ENCODE measurements at regions not wholly inside any gene's neighbourhood (a gene's known extent, or its start where the extent isn't known, plus 50 kb on each side); places are given as distances from the start of the nearest gene placed in this dataset.
A peak's percentile ranks its signal among the peaks of the same experiment; 100 is the strongest.

DNA sequence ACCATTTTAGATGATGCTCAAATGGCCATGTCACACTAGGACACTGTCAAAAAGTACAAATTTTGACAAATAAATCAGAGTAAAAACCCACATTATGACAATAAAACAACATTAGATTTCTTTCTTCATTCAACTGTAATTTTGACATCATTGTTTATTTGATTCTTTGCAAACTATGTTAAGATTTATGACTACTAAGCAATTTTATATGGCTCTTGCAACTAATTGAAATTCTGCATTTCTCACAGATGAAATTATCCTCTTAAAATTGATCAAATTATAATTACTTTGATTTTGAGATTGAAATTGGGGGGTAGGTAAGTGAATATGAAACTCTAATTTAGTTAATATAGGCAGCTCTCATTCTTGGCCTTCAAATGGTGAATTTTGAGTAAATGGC lies 59.8 kb downstream of the ATOH1 start:
- Histone ChIP-seq H3K4me1 (no peaks in the 10 kb centered on the region), H3K27ac (no peak overlapping the region), H3K36me3 (no peaks in the 10 kb centered on the region), H3K9me3 (no peaks in the 10 kb centered on the region), H3K4me3 (no peak overlapping the region), H3K27me3 (no peaks in the 10 kb centered on the region)
- TF ChIP-seq, protein P1, sequence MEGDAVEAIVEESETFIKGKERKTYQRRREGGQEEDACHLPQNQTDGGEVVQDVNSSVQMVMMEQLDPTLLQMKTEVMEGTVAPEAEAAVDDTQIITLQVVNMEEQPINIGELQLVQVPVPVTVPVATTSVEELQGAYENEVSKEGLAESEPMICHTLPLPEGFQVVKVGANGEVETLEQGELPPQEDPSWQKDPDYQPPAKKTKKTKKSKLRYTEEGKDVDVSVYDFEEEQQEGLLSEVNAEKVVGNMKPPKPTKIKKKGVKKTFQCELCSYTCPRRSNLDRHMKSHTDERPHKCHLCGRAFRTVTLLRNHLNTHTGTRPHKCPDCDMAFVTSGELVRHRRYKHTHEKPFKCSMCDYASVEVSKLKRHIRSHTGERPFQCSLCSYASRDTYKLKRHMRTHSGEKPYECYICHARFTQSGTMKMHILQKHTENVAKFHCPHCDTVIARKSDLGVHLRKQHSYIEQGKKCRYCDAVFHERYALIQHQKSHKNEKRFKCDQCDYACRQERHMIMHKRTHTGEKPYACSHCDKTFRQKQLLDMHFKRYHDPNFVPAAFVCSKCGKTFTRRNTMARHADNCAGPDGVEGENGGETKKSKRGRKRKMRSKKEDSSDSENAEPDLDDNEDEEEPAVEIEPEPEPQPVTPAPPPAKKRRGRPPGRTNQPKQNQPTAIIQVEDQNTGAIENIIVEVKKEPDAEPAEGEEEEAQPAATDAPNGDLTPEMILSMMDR (IDR thresholded peaks at IDR 0.05), result no peak
- no peak for DNase-seq (ENCODE audit: low spot score)

DNA sequence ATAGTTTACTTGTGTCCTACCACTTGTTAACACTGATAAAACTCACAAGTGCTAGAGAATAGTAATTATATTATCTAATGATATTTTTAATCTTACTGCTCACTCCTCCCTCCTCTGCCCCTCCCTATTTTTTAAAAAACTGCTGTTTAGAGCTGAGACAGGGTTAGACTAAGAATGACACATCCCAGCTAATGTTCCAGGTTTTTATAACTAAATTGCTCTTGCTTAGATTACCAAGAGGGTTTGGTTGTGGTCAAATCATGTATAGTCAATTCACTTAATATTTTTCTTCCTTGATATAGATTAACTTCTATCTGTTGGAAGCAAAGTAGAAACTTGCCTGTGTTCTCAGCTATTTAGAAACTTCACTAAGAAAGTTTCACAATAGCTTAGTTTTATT lies 60.2 kb downstream of the ATOH1 start:
- Histone ChIP-seq H3K4me1 (no peaks in the 10 kb centered on the region), H3K27ac (no peak overlapping the region), H3K36me3 (no peaks in the 10 kb centered on the region), H3K4me3 (no peak overlapping the region), H3K27me3 (no peaks in the 10 kb centered on the region), H3K9me3 (no peaks in the 10 kb centered on the region)
- TF ChIP-seq, protein P1 (IDR thresholded peaks at IDR 0.05), result no peak
- DNase-seq (ENCODE audit: low spot score), result no peak

DNA sequence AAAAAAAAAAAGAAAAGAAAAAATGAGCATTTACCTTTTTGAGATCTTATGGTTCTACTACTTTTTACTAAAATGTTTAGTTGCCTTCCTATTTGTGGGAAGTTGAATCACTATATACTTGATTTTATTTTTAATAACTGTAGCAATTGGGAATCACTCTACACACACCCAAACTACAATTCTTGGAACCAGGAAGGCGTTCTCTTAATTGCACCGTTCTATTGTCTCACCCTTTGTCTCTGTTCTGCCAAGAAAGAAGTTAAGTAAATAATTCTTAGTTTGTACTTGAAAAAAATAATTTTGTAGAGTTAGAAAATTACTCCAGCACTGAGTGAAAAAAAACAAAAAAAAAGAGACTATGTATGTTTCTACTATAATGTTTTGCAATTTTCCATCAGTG lies 62.7 kb downstream of the ATOH1 start:
- TF ChIP-seq, protein P1 (IDR thresholded peaks at IDR 0.05), result no peak

DNA sequence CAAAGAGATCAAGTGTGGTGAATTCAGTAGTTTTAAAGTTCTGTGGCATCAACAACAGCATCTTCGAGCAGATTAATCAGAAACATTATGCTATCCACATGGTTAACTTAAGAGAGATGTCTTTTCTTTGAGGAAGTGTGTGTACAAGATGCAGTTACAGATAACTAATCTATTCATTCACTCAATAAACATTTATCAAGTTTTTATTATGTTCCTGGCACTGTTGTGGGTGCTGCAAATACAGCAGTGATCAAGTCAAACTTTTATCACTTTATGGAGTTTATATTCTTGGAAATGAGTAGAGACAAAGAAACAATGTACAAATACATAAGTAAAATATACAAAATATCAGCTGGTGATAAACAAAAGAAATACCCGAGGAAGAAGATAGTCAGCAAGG lies 66.4 kb downstream of the ATOH1 start:
- no peaks in the 10 kb centered on the region for H3K9me3 ChIP-seq
- no peaks in the 10 kb centered on the region for H3K27me3 ChIP-seq
- no peak overlapping the region for H3K27ac ChIP-seq
- H3K36me3 ChIP-seq, result no peaks in the 10 kb centered on the region
- TF ChIP-seq, protein P1 (IDR thresholded peaks at IDR 0.05), result no peak
- no peaks in the 10 kb centered on the region for H3K4me1 ChIP-seq
- H3K4me3 ChIP-seq, result no peak overlapping the region
- no peak for DNase-seq (ENCODE audit: low spot score)

More for the DNA sequence above, 62.7 kb downstream of the ATOH1 start:
- H3K27me3 ChIP-seq, result no peaks in the 10 kb centered on the region
- H3K36me3 ChIP-seq, result no peaks in the 10 kb centered on the region
- no peak overlapping the region for H3K27ac ChIP-seq
- H3K4me1 ChIP-seq, result no peaks in the 10 kb centered on the region
- no peak for DNase-seq (ENCODE audit: low spot score)
- no peak overlapping the region for H3K4me3 ChIP-seq
- no peaks in the 10 kb centered on the region for H3K9me3 ChIP-seq

DNA sequence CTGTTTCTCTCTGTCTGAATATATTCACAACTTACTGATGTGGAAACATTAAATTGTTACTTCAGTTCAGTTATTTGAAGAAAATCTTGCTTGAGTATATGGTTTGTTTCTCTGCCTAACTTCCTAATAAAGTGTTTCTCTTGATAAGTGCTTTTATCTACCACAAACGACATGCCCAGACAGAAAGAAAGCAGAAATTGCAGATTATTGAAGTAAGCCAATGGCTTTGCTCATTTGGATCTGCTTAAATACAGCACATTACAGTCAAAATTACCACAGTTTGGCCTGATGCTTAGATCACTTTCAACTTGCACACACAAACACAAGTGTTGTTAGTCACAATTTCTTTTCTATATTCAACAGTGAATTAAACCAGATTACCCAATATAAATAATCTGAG lies 68.0 kb downstream of the ATOH1 start:
- no peaks in the 10 kb centered on the region for H3K9me3 ChIP-seq
- TF ChIP-seq, protein P1 (IDR thresholded peaks at IDR 0.05), result no peak
- H3K36me3 ChIP-seq, result no peaks in the 10 kb centered on the region
- H3K27me3 ChIP-seq, result no peaks in the 10 kb centered on the region
- DNase-seq (ENCODE audit: low spot score), result no peak
- H3K4me1 ChIP-seq, result no peaks in the 10 kb centered on the region
- no peak overlapping the region for H3K4me3 ChIP-seq
- H3K27ac ChIP-seq, result no peak overlapping the region

DNA sequence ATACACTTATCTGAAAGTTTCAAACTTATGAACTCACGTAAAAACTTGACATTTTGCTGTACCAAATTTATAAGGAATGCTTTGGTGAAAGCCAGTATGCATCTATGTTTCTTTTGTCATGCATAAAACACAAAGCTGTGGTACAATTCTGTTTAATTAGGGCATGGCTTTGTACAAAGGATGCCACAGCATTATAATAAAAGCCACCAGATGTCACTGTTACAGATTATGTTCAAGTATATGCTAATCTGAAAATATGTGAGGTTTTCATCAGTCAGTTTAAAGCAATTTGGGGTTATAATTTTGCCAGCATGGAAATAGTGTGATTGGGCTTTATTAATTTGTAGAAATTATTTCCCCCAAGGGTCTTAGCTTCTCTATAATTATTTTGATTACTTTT lies 69.0 kb downstream of the ATOH1 start:
- Histone ChIP-seq H3K4me1 (no peaks in the 10 kb centered on the region), H3K4me3 (no peak overlapping the region), H3K27ac (no peak overlapping the region), H3K27me3 (no peaks in the 10 kb centered on the region), H3K36me3 (no peaks in the 10 kb centered on the region), H3K9me3 (no peaks in the 10 kb centered on the region)
- DNase-seq (ENCODE audit: low spot score), result no peak
- TF ChIP-seq, protein P1 (IDR thresholded peaks at IDR 0.05), result peak in 1 of 2 donors; percentile 47

All from right atrium auricular region (tissue), 2 donors.